GM18861 (cell line): ENCODE measurements at regions not wholly inside any gene's neighbourhood (a gene's known extent, or its start where the extent isn't known, plus 50 kb on each side); places are given as distances from the start of the nearest gene placed in this dataset.

Source experiments
- ATAC-seq: cut with Tn5 transposase; IDR thresholded peaks from one replicate; pipeline ENCODE4 v1.9.1; 2021; ENCODE audit not compliant: unreplicated experiment

- ATAC-seq, result no peak
Measured at GRCh38 chr1:37237948-37238347, 203.6 kb upstream of the GRIK3 start.

- no peak for ATAC-seq
Measured at GRCh38 chr1:37238364-37239224, 204.3 kb upstream of the GRIK3 start.

- no peak for ATAC-seq
Measured at GRCh38 chr1:37239225-37239740, 205.0 kb upstream of the GRIK3 start.

DNA sequence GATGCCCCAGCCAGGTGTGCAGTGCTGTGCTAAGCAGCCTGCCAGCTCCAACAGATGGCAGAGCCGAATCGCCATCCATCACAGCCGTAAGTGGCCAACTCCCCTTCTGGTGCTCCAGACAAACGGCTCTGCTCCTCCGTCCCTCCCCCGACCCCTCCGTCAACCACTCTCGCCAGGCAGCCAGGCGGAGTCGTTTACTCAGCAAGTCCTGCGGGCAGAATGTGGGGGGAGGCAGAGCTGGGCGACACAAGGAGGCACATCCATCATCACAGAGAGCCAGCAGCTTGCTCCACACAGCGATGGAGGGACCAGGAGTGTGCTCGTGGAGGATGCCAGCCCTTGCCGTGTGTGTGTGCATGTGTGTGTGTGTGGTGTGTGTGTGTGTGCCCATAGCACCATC, 206.6 kb upstream of the GRIK3 start:
- no peak for ATAC-seq

DNA sequence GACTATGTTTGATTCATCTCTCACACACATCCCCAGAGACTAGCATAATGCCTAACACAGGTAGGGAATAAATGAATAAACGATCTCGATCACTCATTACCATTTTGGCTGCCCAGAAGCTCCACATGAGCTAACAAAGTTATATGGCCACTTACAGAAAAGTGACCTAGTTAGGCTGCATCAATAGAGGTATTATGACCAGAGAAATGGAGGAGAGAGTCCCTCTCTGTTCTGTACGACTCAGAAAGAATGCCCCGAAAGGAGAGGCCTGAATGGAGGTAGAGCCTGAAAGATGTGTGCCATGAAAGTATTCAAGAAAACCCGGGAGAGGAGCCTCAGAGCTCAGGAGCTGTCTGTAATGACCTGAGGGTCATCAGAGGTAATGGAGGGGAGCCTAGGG, 208.2 kb upstream of the GRIK3 start:
- no peak for ATAC-seq

GRCh38 chr1:37243368-37244082, 209.2 kb upstream of the GRIK3 start:
- no peak for ATAC-seq

DNA sequence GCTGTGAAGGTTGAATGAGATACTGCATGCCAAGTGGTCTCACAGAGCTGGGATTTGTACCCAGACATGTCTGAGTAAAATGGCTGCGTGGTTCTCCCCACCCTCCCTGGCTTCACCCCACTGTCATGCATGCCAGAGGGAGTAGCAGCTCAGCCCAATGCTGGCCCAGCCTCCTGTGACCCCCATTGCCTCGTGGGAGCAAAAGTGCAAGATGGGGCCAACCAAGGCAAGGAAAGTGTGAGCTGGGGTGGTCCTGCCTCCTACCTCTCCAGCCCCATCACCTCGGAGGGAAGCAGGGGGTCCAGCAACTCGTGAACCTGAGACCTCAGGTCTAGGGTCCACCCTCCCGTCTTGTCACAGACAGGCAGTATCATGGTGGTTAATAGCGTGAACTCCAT, 209.8 kb upstream of the GRIK3 start:
- ATAC-seq, result no peak

GRCh38 chr1:37244815-37245214, 210.5 kb upstream of the GRIK3 start:
- no peak for ATAC-seq

GRCh38 chr1:37246631-37247030, 212.3 kb upstream of the GRIK3 start:
- no peak for ATAC-seq

- ATAC-seq, result no peak
Measured at GRCh38 chr1:37250371-37250770, 216.1 kb upstream of the GRIK3 start.

GRCh38 chr1:37255136-37255795, 219.1 kb upstream of the ZC3H12A start:
- ATAC-seq, result no peak

- ATAC-seq, result no peak
Measured at GRCh38 chr1:37255868-37256267, 218.5 kb upstream of the ZC3H12A start.

- ATAC-seq, result no peak
Measured at GRCh38 chr1:37257646-37258045, 216.7 kb upstream of the ZC3H12A start.

GRCh38 chr1:37258068-37258467, 216.3 kb upstream of the ZC3H12A start:
- ATAC-seq, result no peak

DNA sequence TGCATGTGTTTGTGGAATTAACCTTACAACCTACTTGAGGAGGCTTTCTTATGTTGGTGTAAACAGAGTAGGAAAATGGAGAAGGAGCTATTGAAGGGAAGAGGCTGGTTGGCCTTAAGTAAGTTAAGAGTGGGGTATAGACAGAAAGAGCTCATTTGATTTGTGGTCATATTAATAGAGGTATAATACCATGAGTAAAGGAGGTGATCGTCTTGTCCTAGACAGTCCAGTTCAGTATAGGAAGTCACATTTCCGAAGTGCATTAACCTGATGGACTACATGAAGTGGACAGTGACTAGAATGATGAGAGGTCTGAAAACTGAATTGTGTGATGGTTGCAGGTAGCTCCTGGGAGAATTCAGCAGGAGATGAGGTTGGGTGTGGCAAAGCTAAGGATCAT, 215.4 kb upstream of the ZC3H12A start:
- no peak for ATAC-seq

DNA sequence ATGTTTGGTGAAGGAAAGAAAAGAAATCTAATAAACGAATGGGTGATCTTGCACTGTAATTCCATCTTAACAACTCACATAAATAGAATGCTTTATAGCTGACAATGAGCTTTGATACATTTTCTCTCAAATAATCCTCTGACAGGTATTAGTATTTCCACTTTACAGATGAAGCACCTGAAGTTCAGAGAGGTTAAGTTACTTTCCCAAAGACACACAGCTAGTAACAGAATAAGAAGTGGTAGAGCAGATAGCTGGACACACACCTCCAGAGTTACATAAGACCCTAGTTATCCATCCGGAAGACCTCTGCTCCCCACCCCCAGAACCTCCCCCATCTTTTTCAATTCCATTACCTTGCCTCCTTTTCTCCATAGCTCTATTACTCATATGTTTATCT, 213.3 kb upstream of the ZC3H12A start:
- no peak for ATAC-seq

GRCh38 chr1:37262439-37263170, 211.8 kb upstream of the ZC3H12A start:
- no peak for ATAC-seq

- ATAC-seq, result no peak
Measured at GRCh38 chr1:37265156-37265555, 209.2 kb upstream of the ZC3H12A start.

DNA sequence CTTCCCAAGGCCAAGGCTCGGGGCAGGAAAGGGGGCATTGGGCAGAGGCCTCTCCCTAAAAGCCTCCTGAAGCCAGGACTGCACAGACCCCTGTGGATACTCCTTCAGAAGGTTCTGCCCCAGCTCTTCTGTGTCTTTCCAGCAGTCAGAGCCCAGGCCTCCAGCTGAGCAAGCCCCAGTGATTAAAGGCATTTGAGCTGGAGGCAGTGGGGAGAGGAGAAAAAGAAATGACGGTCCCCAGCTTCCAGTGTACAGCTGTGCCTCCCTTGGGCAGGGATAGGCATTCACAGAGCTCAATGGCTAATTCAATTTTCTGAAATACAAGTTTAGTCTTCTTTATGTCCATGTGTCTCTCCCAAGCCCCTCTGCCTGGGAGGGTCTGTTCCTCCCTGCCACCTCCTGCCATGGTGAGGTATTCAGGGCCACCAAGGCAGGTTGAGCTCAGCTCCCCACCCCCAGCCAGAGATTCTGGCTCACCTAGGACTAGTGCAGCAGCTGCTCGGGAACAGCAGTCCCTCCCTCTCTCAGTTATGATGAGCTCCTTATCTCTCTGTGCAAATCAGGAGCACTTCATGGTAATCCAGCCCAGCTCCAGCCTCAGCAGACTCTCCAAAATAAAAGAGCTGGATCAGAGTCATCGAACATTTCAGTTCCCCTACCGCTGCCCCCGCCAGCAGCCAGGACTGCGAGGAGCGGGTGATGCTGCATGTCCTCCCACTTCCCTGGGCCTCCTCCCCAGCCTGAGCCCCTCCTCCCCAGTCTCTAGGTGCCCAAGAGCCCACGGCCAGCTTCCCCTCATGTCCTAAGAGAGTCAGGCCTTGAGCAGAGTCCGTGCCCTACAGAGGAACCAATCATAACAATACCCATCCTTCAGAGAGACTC, 208.4 kb upstream of the ZC3H12A start:
- no peak for ATAC-seq
